Activated naive CD8-positive, alpha-beta T cell (primary cell): ENCODE measurements at regions not wholly inside any gene's neighbourhood (a gene's known extent, or its start where the extent isn't known, plus 50 kb on each side); places are given as distances from the start of the nearest gene placed in this dataset.
"Not testable (repeated sequence)": the region's sequence is repeated elsewhere in the genome, so short reads cannot be mapped to it uniquely, and the experiment has no call there.

Source experiments
- H3K27ac Mint-ChIP-seq: one replicate; pipeline ENCODE4 v1.8.0; 2021; ENCODE audit warnings: mixed read lengths
- H3K27me3 Mint-ChIP-seq: one replicate; pipeline ENCODE4 v1.8.0; 2021; ENCODE audit warnings: mixed read lengths
- H3K36me3 Mint-ChIP-seq: one replicate; pipeline ENCODE4 v1.8.0; 2021; ENCODE audit warnings: mixed read lengths
- H3K4me1 Mint-ChIP-seq: one replicate; pipeline ENCODE4 v1.8.0; 2021; ENCODE audit warnings: low read depth, mixed read lengths
- H3K4me3 Mint-ChIP-seq: one replicate; pipeline ENCODE4 v1.8.0; 2021; ENCODE audit warnings: mild to moderate bottlenecking, mixed read lengths
- H3K9me3 Mint-ChIP-seq: one replicate; pipeline ENCODE4 v1.8.0; 2021; ENCODE audit warnings: low read depth, mixed read lengths

GRCh38 chr6:16998461-16998860 lies 103.4 kb upstream of the STMND1 start:
- H3K4me1 Mint-ChIP-seq, result no peaks in the 10 kb centered on the region

GRCh38 chr6:16995511-16996250 lies 106.2 kb upstream of the STMND1 start:
- Mint-ChIP-seq H3K4me3 (no peak overlapping the region), H3K9me3 (no peaks in the 10 kb centered on the region), H3K27me3 (peaks cover 26% of the 10 kb centered on the region), H3K4me1 (no peaks in the 10 kb centered on the region), H3K27ac (no peak overlapping the region), H3K36me3 (peaks cover 2% of the 10 kb centered on the region)

More at GRCh38 chr6:16998461-16998860, 103.4 kb upstream of the STMND1 start:
- Mint-ChIP-seq H3K9me3 (no peaks in the 10 kb centered on the region), H3K4me3 (no peak overlapping the region), H3K27me3 (peaks cover 41% of the 10 kb centered on the region), H3K36me3 (no peaks in the 10 kb centered on the region), H3K27ac (no peak overlapping the region)

GRCh38 chr6:16993396-16993795 lies 108.5 kb upstream of the STMND1 start:
- Mint-ChIP-seq H3K36me3 (peaks cover 7% of the 10 kb centered on the region), H3K27ac (no peak overlapping the region), H3K27me3 (peaks cover 23% of the 10 kb centered on the region), H3K4me3 (no peak overlapping the region), H3K9me3 (peaks cover 11% of the 10 kb centered on the region), H3K4me1 (no peaks in the 10 kb centered on the region)

GRCh38 chr6:16991981-16992629 lies 109.7 kb upstream of the STMND1 start:
- Mint-ChIP-seq H3K27me3 (peaks cover 16% of the 10 kb centered on the region), H3K27ac (no peak overlapping the region)

GRCh38 chr6:16989976-16990375 lies 111.9 kb upstream of the STMND1 start:
- H3K4me3 Mint-ChIP-seq, result not testable (repeated sequence)

More at GRCh38 chr6:16991981-16992629, 109.7 kb upstream of the STMND1 start:
- H3K36me3 Mint-ChIP-seq, result peaks cover 7% of the 10 kb centered on the region
- no peak overlapping the region for H3K4me3 Mint-ChIP-seq
- H3K9me3 Mint-ChIP-seq, result peaks cover 11% of the 10 kb centered on the region
- H3K4me1 Mint-ChIP-seq, result no peaks in the 10 kb centered on the region

GRCh38 chr6:16989382-16989781 lies 112.5 kb upstream of the STMND1 start:
- no peak overlapping the region for H3K4me3 Mint-ChIP-seq
- peaks cover 7% of the 10 kb centered on the region for H3K36me3 Mint-ChIP-seq
- H3K27ac Mint-ChIP-seq, result no peak overlapping the region
- H3K4me1 Mint-ChIP-seq, result no peaks in the 10 kb centered on the region
- peaks cover 11% of the 10 kb centered on the region for H3K9me3 Mint-ChIP-seq
- H3K27me3 Mint-ChIP-seq, result peaks cover 19% of the 10 kb centered on the region

More at GRCh38 chr6:16989976-16990375, 111.9 kb upstream of the STMND1 start:
- H3K4me1 Mint-ChIP-seq, H3K36me3 Mint-ChIP-seq, H3K27ac Mint-ChIP-seq: not testable (repeated sequence)
- Mint-ChIP-seq H3K9me3 (peaks cover 11% of the 10 kb centered on the region), H3K27me3 (peaks cover 16% of the 10 kb centered on the region)

- Mint-ChIP-seq H3K27ac (no peak overlapping the region), H3K36me3 (peaks cover 7% of the 10 kb centered on the region), H3K4me1 (no peaks in the 10 kb centered on the region), H3K4me3 (no peak overlapping the region), H3K27me3 (peaks cover 18% of the 10 kb centered on the region), H3K9me3 (peaks cover 11% of the 10 kb centered on the region)
Observed at GRCh38 chr6:16987996-16988395, 113.9 kb upstream of the STMND1 start.

- no peak overlapping the region for H3K4me3 Mint-ChIP-seq
- peaks cover 5% of the 10 kb centered on the region for H3K36me3 Mint-ChIP-seq
- H3K4me1 Mint-ChIP-seq, result no peaks in the 10 kb centered on the region
- peaks cover 11% of the 10 kb centered on the region for H3K9me3 Mint-ChIP-seq
- no peak overlapping the region for H3K27ac Mint-ChIP-seq
- H3K27me3 Mint-ChIP-seq, result peaks cover 17% of the 10 kb centered on the region
Observed at GRCh38 chr6:16985513-16986284, 116.2 kb upstream of the STMND1 start.

- H3K27me3 Mint-ChIP-seq, result peaks cover 30% of the 10 kb centered on the region
- H3K27ac Mint-ChIP-seq, result no peak overlapping the region
- no peaks in the 10 kb centered on the region for H3K4me1 Mint-ChIP-seq
- no peaks in the 10 kb centered on the region for H3K36me3 Mint-ChIP-seq
- H3K9me3 Mint-ChIP-seq, result no peaks in the 10 kb centered on the region
- H3K4me3 Mint-ChIP-seq, result no peak overlapping the region
Observed at GRCh38 chr6:16982807-16983206, 119.0 kb upstream of the STMND1 start.

GRCh38 chr6:16979677-16980370 lies 122.0 kb upstream of the STMND1 start:
- H3K9me3 Mint-ChIP-seq, result no peaks in the 10 kb centered on the region
- no peak overlapping the region for H3K4me3 Mint-ChIP-seq
- H3K27ac Mint-ChIP-seq, result no peak overlapping the region
- H3K4me1 Mint-ChIP-seq, result no peaks in the 10 kb centered on the region
- H3K36me3 Mint-ChIP-seq, result no peaks in the 10 kb centered on the region
- H3K27me3 Mint-ChIP-seq, result peaks cover 27% of the 10 kb centered on the region

GRCh38 chr6:16978686-16979085 lies 123.2 kb upstream of the STMND1 start:
- Mint-ChIP-seq H3K9me3 (no peaks in the 10 kb centered on the region), H3K27ac (no peak overlapping the region), H3K27me3 (peaks cover 22% of the 10 kb centered on the region), H3K36me3 (no peaks in the 10 kb centered on the region), H3K4me3 (no peak overlapping the region), H3K4me1 (no peaks in the 10 kb centered on the region)

GRCh38 chr6:16976385-16977183 lies 125.3 kb upstream of the STMND1 start:
- Mint-ChIP-seq H3K27ac (no peak overlapping the region), H3K4me1 (no peaks in the 10 kb centered on the region), H3K36me3 (no peaks in the 10 kb centered on the region), H3K4me3 (no peak overlapping the region), H3K27me3 (peaks cover 24% of the 10 kb centered on the region), H3K9me3 (no peaks in the 10 kb centered on the region)

GRCh38 chr6:16974704-16975359 lies 127.0 kb upstream of the STMND1 start:
- Mint-ChIP-seq H3K4me1 (no peaks in the 10 kb centered on the region), H3K4me3 (no peak overlapping the region), H3K27ac (no peak overlapping the region), H3K36me3 (no peaks in the 10 kb centered on the region), H3K9me3 (no peaks in the 10 kb centered on the region), H3K27me3 (peaks cover 14% of the 10 kb centered on the region)

- H3K27me3 Mint-ChIP-seq, result peaks cover 11% of the 10 kb centered on the region
- H3K4me3 Mint-ChIP-seq, result no peak overlapping the region
- H3K4me1 Mint-ChIP-seq, result no peaks in the 10 kb centered on the region
- H3K9me3 Mint-ChIP-seq, result no peaks in the 10 kb centered on the region
- no peaks in the 10 kb centered on the region for H3K36me3 Mint-ChIP-seq
- no peak overlapping the region for H3K27ac Mint-ChIP-seq
Observed at GRCh38 chr6:16974387-16974673, 127.5 kb upstream of the STMND1 start.
